Ishikawa (cell line): ENCODE measurements at regions not wholly inside any gene's neighbourhood (a gene's known extent, or its start where the extent isn't known, plus 50 kb on each side); places are given as distances from the start of the nearest gene placed in this dataset.

Experiments used
- CEBPB ChIP-seq: IDR thresholded peaks from 2 replicates; pipeline ENCODE4 v1.6.1; 2012
- EGR1 ChIP-seq: IDR thresholded peaks from 2 replicates; pipeline ENCODE4 v1.6.1; 2012
- EP300 ChIP-seq: IDR thresholded peaks from 2 replicates; pipeline ENCODE4 v1.6.1; 2012; ENCODE audit warnings: borderline replicate concordance
- FOXM1 ChIP-seq: IDR thresholded peaks from 2 replicates; pipeline ENCODE4 v1.6.1; 2012; ENCODE audit warnings: low read depth, borderline replicate concordance
- RAD21 ChIP-seq: IDR thresholded peaks from 2 replicates; pipeline ENCODE4 v1.6.1; 2012; ENCODE audit warnings: low read depth
- TAF1 ChIP-seq: IDR thresholded peaks from 2 replicates; pipeline ENCODE4 v1.6.1; 2012; ENCODE audit warnings: low read depth, mild to moderate bottlenecking
- YY1 ChIP-seq: IDR thresholded peaks from 2 replicates; pipeline ENCODE4 v1.6.1; 2012; ENCODE audit warnings: low read depth
- ZBTB7A ChIP-seq: IDR thresholded peaks from 2 replicates; pipeline ENCODE4 v1.6.1; 2012; ENCODE audit warnings: low read depth
- TF ChIP-seq, protein P1 (sequence below): IDR thresholded peaks from 2 replicates; pipeline ENCODE4 v1.6.1; 2012
- TF ChIP-seq, protein P2 (sequence below): IDR thresholded peaks from 2 replicates; pipeline ENCODE4 v1.6.1; 2012

- TF ChIP-seq YY1 (no peak), EP300 (no peak), RAD21 (no peak), ZBTB7A (no peak), FOXM1 (no peak), TAF1 (no peak), EGR1 (no peak), CEBPB (no peak)
- TF ChIP-seq, protein P1, sequence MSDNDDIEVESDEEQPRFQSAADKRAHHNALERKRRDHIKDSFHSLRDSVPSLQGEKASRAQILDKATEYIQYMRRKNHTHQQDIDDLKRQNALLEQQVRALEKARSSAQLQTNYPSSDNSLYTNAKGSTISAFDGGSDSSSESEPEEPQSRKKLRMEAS: no peak
- TF ChIP-seq, protein P2, sequence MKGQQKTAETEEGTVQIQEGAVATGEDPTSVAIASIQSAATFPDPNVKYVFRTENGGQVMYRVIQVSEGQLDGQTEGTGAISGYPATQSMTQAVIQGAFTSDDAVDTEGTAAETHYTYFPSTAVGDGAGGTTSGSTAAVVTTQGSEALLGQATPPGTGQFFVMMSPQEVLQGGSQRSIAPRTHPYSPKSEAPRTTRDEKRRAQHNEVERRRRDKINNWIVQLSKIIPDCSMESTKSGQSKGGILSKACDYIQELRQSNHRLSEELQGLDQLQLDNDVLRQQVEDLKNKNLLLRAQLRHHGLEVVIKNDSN: no peak
Observed at GRCh38 chr4:12943069-12943468, 541.1 kb downstream of the RAB28 start.
